Tibial nerve (tissue), 3 donors: ENCODE measurements at regions not wholly inside any gene's neighbourhood (a gene's known extent, or its start where the extent isn't known, plus 50 kb on each side); places are given as distances from the start of the nearest gene placed in this dataset.

ENCODE experiments used
- CTCF ChIP-seq, 5 experiments: fragments of 200-600 bp in 3 of 5; fragments of 450-650 bp in 2 of 5; sonication (generic) in 3 of 5; IDR thresholded peaks; one replicate each; pipeline ENCODE4 v1.5.1; 2016 to 2019; ENCODE audit warnings: antibody characterized with exemption in 5 of 5, mild to moderate bottlenecking in 3 of 5, moderate library complexity in 2 of 5
- POLR2A ChIP-seq, 2 donors: fragments of 450-650 bp; IDR thresholded peaks; one replicate each; pipeline ENCODE4 v1.6.1; 2017; ENCODE audit warnings: antibody characterized with exemption in 2 of 2, mild to moderate bottlenecking in 2 of 2, moderate library complexity in 2 of 2

DNA sequence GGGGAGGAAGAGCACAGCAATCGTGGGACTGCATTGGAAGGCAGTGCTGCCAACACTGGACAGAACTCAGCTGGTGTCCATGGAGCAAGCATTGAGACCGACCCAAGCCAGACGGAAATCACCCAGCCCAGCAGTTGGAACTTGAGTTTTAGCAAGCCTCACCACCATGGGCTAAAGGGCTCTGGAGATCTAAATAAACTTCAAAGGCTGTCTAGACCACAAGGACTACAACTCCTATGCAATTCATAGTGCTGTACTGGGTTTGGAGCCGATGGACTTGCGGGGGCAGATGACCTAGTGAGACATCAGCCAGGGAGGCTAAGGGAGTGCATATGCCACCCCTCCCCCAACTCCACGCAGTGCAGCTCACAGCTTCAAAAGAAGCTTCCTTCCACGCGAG is 243.6 kb upstream of the SLC39A10 start:
- TF ChIP-seq POLR2A (IDR thresholded peaks at IDR 0.05) (no peak), CTCF (IDR thresholded peaks at IDR 0.05) (no peak)
